GM12878 (cell line): ENCODE measurements at regions not wholly inside any gene's neighbourhood (a gene's known extent, or its start where the extent isn't known, plus 50 kb on each side); places are given as distances from the start of the nearest gene placed in this dataset.

ENCODE experiments used
- CHD4 ChIP-seq: fragments of 200-600 bp; sonication (generic); IDR thresholded peaks from 2 replicates; pipeline ENCODE4 v1.6.1; 2016; ENCODE audit warnings: mild to moderate bottlenecking
- MTA2 ChIP-seq: fragments of 450-650 bp; IDR thresholded peaks from 2 replicates; pipeline ENCODE4 v1.6.1; 2016; ENCODE audit warnings: low read depth, mild to moderate bottlenecking, moderate library complexity
- NR2C1 ChIP-seq: fragments of 450-650 bp; IDR thresholded peaks from 2 replicates; pipeline ENCODE4 v1.6.1; 2017; ENCODE audit warnings: antibody characterized with exemption, mild to moderate bottlenecking, moderate library complexity
- POLR2AphosphoS5 ChIP-seq: IDR thresholded peaks from 2 replicates; pipeline ENCODE4 v1.6.1; 2011; ENCODE audit warnings: mild to moderate bottlenecking, low read length, inconsistent platforms
- SMARCA5 ChIP-seq: fragments of 450-650 bp; IDR thresholded peaks from 2 replicates; pipeline ENCODE4 v1.6.1; 2017; ENCODE audit warnings: mild to moderate bottlenecking
- STAT1 ChIP-seq: fragments of 450-650 bp; conservative IDR thresholded peaks from 2 replicates; pipeline ENCODE4 v1.6.1; 2014; ENCODE audit warnings: antibody characterized with exemption, mild to moderate bottlenecking
- TAF1 ChIP-seq: IDR thresholded peaks from 2 replicates; pipeline ENCODE4 v1.6.1; 2011; ENCODE audit warnings: mild to moderate bottlenecking, low read depth, low read length, borderline replicate concordance
- TCF12 ChIP-seq: IDR thresholded peaks from 2 replicates; pipeline ENCODE4 v1.6.1; 2011; ENCODE audit warnings: low read depth, mild to moderate bottlenecking, low read length
- ZNF207 ChIP-seq: fragments of 450-650 bp; IDR thresholded peaks from 2 replicates; pipeline ENCODE4 v1.6.1; 2014; ENCODE audit warnings: antibody characterized with exemption, mild to moderate bottlenecking, borderline replicate concordance
- TF ChIP-seq, protein P1 (sequence below), 3 experiments: IDR thresholded peaks in 2 of 3; conservative IDR thresholded peaks in 1 of 3; 2 replicates each; pipeline ENCODE4 v1.5.1; 2011; ENCODE audit warnings: low read depth in 3 of 3, low read length in 3 of 3, mild to moderate bottlenecking in 3 of 3, control low read depth in 2 of 3, moderate library complexity in 2 of 3, inconsistent platforms in 1 of 3, mixed read lengths in 1 of 3; ENCODE audit not compliant: control insufficient read depth in 2 of 3, insufficient read depth in 1 of 3; ENCODE audit errors: extremely low read depth in 1 of 3
- TF ChIP-seq, protein P2 (sequence below): IDR thresholded peaks from 2 replicates; pipeline ENCODE4 v1.6.1; 2012; ENCODE audit warnings: low read depth, low read length, improper control_type of control experiment

DNA sequence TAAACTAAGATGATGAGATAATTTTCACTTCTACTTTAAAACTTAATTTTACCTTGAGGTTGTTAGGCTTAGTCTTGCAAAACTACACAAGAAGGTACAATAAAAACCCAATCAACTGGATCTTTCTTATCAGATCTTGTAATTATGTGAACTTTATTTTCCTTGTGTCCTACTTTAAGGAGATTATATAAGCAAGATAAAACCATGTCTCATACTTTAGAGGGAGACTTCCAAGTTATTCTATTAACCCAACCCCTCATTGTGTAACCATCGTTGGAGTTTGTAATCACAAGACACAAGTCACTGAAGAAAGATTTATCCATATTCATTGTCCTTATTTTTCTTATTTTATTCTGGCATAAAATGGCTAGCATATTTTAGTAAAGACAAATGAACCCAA, 165.6 kb downstream of the SERPINI1 start:
- TF ChIP-seq CHD4 (no peak), NR2C1 (no peak), ZNF207 (no peak), TAF1 (no peak), POLR2AphosphoS5 (no peak), MTA2 (no peak), SMARCA5 (no peak), STAT1 (no peak), TCF12 (no peak)
- TF ChIP-seq, protein P1, sequence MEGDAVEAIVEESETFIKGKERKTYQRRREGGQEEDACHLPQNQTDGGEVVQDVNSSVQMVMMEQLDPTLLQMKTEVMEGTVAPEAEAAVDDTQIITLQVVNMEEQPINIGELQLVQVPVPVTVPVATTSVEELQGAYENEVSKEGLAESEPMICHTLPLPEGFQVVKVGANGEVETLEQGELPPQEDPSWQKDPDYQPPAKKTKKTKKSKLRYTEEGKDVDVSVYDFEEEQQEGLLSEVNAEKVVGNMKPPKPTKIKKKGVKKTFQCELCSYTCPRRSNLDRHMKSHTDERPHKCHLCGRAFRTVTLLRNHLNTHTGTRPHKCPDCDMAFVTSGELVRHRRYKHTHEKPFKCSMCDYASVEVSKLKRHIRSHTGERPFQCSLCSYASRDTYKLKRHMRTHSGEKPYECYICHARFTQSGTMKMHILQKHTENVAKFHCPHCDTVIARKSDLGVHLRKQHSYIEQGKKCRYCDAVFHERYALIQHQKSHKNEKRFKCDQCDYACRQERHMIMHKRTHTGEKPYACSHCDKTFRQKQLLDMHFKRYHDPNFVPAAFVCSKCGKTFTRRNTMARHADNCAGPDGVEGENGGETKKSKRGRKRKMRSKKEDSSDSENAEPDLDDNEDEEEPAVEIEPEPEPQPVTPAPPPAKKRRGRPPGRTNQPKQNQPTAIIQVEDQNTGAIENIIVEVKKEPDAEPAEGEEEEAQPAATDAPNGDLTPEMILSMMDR (IDR thresholded peaks at IDR 0.05 in 2 of 3, conservative IDR thresholded peaks at IDR 0.05 in 1 of 3; ENCODE audit: control insufficient read depth in 2 of 3, extremely low read depth in 1 of 3, insufficient read depth in 1 of 3, low read depth in 3 of 3, low read length in 3 of 3): no peak
- TF ChIP-seq, protein P2, sequence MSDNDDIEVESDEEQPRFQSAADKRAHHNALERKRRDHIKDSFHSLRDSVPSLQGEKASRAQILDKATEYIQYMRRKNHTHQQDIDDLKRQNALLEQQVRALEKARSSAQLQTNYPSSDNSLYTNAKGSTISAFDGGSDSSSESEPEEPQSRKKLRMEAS: no peak
